HG02571 (cell line): ENCODE measurements at regions not wholly inside any gene's neighbourhood (a gene's known extent, or its start where the extent isn't known, plus 50 kb on each side); places are given as distances from the start of the nearest gene placed in this dataset.
"Not testable (repeated sequence)": the region's sequence is repeated elsewhere in the genome, so short reads cannot be mapped to it uniquely, and the experiment has no call there.

ENCODE experiments used
- ATAC-seq: cut with Tn5 transposase; IDR thresholded peaks from one replicate; pipeline ENCODE4 v1.9.1; 2021; ENCODE audit warnings: mild to moderate bottlenecking, moderate library complexity; ENCODE audit not compliant: unreplicated experiment

DNA sequence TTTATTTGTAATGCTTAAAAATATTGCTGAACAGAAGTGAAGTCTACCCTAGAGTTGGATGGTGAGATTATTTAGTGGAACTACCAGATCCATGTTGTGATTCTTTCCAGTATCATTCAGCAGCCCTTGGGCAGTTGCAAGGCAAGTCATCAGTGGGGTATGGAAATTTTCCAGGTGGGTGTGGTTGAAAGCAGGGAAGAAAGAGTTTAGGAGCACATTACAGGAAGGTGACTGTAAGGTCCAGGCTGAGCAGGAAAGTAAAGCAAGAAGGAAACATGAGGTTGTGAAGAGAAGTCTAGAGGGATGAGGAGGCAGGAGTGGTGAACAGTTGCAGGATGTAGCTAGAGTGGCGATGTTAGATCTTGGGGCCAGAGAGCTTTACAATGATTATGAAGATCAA is 178.0 kb upstream of the ROPN1B start:
- ATAC-seq = not testable (repeated sequence)

- not testable (repeated sequence) for ATAC-seq
Measured at GRCh38 chr3:125810010-125810409, 159.0 kb upstream of the ROPN1B start.

DNA sequence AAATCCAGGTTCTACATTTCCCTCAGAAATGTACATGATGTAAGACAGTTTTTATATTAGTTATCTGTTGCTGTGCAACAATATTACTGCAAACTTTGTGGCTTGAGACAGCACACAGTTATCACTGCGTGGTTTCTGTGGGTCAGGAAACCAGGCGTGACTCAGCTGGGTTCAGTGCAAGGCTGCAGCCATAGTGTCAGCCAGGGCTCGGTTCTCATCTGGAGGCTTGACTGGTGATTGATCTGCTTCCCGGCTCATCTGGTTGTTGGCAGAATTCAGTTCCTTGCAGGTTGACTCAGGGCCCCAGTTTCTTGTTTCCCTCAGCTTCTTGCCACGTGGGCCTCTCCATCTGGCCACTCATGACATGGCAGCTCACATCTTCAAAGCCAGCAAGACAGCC is 146.8 kb upstream of the ROPN1B start:
- ATAC-seq = not testable (repeated sequence)

DNA sequence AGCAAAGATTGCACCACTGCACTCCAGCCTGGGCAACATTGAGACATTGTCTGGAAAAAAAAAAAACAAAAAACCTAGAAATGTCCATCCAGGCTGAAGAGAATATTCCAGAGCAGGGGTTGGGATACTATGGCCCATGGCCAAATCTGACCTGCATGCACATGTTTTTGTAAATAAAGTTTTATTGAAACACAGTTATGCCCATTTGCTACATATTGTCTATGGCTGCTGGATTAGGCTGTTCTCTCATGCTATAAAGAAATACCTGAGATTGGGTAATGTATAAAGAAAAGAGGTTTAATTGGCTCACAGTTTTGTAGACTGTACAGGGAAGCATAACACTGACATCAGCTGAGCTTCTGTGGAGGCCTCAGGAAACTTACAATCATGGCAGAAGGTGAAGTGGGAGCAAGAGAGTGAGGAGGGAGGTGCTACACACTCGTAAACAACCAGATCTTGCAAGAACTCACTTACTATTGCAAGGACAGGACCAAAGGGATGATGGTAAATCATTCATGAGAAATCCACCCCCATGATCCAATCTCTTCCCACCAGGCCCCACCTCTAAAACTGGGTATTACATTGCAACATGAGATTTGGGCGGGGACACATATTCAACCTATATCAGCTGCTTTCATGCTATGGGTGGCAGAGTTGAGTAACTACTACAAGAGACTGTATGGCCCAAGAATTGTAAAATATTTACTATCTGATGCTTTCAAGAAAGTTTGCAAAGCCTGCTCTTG is 137.8 kb upstream of the ROPN1B start:
- not testable (repeated sequence) for ATAC-seq

DNA sequence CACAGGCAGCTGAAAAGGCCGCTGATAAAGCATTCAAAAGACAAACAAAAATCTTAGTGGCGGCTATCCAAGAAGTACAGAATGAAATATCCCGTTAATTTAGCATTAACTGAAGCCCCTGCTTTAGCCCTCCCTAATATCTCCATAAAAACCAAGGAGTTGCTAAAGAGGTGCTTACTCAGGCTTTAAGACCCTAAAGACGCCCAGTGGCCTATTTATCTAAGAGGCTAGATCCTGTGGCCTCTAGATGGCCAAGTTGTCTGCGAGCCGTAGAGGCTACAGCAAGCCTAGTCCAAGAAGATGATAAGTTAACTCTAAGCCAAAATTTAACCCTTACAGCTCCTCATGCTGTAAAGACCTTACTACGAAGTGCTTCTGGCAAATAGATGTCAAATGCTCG is 133.4 kb upstream of the ROPN1B start:
- ATAC-seq = not testable (repeated sequence)

GRCh38 chr3:125836011-125836551 is 132.9 kb upstream of the ROPN1B start:
- not testable (repeated sequence) for ATAC-seq

- ATAC-seq = not testable (repeated sequence)
Measured at GRCh38 chr3:125836786-125837185, 132.2 kb upstream of the ROPN1B start.

DNA sequence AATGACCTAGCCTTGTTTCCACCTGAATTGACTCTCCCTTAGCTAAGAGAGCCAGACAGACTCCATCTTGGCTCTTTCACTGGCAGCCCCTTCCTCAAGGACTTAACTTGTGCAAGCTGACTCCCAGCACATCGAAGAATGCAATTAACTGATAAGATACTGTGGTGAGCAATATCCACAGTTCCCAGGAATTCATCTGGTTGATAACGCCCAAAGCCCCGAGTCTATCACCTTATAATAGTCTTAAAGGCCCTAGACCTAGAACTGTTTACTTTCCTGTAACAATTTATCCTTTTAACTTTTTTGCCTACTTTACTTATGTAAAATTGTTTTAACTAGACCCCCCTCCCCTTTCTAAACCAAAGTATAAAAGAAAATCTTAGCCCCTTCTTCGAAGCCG is 130.1 kb upstream of the ROPN1B start:
- ATAC-seq = not testable (repeated sequence)

GRCh38 chr3:125840465-125840864 is 128.5 kb upstream of the ROPN1B start:
- not testable (repeated sequence) for ATAC-seq

DNA sequence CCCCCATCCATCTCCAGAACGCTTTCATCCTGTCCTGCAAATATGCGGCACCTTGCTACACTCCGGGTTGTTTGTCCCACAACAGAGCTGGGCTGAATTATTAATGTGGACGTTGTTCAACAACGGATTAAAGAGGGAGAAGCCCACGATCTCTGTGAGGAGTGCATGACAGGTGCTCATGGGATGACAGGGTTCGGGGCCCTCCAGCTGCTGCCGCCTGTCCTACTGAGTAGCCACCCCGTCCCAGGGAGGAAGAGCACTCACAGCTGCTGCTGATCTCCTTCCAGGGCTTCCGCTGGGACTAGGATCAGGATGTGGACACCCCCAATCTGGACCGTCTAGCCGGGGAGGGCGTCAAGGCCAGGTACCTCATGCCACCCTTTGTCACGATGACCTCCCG is 121.0 kb upstream of the ROPN1B start:
- not testable (repeated sequence) for ATAC-seq

- not testable (repeated sequence) for ATAC-seq
Measured at GRCh38 chr3:125855006-125855405, 114.0 kb upstream of the ROPN1B start.

- ATAC-seq = not testable (repeated sequence)
Measured at GRCh38 chr3:125860547-125860946, 108.4 kb upstream of the ROPN1B start.

GRCh38 chr3:125862841-125863254 is 106.1 kb upstream of the ROPN1B start:
- not testable (repeated sequence) for ATAC-seq

DNA sequence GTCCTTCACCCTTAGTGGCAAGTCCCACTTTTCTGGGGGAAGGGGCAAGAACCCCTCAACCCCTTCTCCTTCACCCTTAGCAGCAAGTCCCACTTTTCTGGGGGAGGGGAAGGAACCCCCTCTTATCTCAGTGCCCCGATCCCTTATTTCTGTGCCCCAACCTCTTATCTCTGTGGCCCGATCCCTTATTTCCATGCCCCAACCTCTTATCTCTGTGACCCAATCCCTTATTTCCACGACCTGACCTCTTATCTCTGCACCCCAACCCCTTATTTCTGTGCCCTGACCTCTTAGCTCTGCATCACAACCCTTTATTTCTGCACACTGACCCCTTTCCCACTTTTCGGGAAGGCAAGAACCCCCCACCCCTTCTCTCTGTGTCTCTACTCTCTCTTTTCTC is 104.4 kb upstream of the ROPN1B start:
- not testable (repeated sequence) for ATAC-seq

- ATAC-seq = not testable (repeated sequence)
Measured at GRCh38 chr3:125886006-125886405, 83.0 kb upstream of the ROPN1B start.

DNA sequence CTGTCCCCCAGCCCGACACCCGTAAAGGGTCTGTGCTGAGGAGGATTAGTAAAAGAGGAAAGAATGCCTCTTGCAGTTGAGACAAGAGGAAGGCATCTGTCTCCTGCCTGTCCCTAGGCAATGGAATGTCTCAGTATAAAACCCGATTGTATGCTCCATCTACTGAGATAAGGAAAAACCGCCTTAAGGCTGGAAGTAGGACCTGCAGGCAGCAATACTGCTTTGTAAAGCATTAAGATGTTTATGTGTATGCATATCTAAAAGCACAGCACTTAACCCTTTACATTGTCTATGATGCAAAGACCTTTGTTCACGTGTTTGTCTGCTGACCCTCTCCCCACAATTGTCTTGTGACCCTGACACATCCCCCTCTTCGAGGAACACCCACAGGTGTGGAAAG is 69.8 kb upstream of the ROPN1B start:
- not testable (repeated sequence) for ATAC-seq

DNA sequence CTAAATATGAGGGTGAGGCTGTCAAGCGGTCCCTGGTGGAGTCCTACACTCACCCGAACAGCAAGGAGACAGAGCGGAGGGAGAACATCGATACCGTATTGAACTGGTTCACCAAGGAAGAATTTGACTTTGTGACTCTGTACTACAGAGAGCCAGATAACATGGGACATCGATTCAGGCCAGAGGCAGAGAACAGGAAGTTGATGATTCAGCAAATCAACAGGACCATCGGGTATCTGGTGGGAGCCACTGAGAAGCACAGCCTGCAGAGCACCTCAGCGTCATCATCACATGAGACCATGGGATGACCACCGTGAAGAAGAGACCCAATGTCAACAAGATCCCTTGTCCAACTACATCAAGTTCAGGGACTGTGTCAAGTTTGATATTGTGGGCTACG is 67.5 kb upstream of the ROPN1B start:
- ATAC-seq = not testable (repeated sequence)

GRCh38 chr3:125903780-125904455 is 65.1 kb upstream of the ROPN1B start:
- ATAC-seq = not testable (repeated sequence)

DNA sequence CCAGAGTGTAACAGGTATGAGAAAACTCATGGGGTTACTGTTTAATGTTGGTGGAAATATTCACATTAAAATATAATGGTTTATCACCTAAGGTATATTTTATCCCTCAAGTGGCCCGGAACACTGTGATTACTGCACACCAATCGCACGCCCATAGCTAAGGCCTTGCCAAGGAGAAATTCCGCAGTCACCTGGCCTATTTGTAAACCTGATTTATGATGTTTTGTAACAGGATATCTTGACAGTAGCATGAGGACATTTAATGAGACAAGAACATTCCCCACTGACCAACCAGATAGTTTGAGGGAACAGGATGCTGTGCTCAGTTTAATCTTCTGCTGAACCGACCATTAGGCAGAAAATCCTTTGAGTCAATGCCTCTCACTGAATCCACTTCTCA is 61.7 kb upstream of the ROPN1B start:
- not testable (repeated sequence) for ATAC-seq

- not testable (repeated sequence) for ATAC-seq
Measured at GRCh38 chr3:125910851-125911250, 58.1 kb upstream of the ROPN1B start.

DNA sequence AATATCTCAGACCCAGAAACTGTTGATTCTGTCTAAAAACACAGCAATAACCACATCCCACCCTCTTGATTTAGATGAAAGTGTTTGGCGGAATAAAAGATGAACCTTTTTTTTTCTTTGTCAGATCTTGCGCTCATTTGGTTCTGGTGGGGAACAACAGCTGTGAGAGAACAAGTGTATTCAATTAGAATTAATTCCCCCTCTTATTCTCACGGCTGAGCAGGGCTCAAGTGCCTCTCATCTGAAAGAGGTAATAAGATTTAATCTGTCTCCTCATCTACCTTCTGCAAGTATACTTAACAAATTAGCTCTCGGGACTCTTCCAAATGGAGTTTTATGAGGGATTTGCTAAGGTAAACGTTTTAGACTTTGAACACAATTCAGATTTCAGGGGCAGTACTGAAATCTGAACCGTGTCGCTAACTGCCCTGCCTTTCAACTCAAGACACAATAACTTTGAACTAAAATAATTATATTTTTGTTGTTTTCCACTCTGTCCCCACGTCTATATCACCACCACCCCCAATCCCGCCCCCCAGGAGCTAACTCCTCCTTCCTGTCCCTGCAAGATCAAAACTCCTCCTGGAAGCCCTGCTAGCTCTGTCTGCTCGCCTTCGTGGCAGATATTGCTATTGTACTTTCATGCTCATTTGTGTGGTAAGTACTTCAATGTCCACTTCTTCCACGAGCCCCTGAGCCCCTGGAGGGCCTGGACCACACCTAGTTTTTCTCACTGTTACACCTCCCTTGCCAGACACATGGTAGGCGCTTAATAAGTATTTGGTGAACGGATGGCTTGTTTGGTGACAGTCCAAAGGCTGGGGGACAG is 54.2 kb upstream of the ROPN1B start:
- ATAC-seq = not testable (repeated sequence)
